ENCODE measurements at regions not wholly inside any gene's neighbourhood (a gene's known extent, or its start where the extent isn't known, plus 50 kb on each side); places are given as distances from the start of the nearest gene placed in this dataset.
A peak's percentile ranks its signal among the peaks of the same experiment; 100 is the strongest.

DNA sequence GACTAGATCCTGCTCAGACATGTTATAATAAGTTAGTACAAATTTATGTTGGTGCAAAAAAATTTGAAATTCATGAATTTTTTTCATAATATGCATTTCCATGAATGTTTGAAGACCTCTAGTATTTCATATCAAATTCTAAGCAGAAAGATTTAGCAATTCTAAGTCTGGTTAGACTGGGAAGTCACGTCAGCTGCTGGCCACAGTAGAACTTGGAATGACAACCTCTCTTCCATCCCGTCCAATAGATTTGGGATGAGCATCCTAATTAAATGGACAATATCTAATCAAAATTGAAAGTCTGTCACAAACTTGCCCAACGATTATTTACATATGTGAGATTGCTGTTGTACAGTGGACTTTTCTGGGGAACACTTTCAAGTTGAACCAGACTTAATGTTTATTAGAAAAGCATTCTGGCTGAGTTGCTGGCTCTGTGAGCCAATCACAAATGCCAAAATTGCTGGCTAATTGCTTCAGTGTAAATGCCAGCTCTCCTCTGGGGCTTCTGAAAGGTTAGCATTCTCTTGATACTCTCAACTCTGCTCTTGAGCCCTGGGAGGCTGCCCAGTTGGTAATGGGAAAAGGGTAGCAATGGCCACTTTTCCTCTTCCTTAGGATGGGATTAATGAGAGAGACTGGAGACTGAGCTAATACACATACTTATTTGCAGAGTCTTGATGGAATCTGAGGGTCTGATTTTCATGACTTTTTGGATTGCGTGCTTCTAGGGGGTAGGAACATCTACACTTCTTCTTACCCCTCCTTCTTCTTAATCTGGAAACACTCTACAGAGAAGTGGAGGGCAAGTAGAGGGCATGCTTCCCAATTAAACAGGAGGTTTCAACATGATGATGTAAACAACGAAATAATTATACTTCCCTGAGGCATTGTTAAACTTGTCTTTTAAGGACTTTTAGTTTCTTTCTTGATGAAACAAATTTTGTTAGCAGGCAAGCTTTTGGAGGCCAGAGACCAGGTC, 253.5 kb downstream of the BAMBI start:
- TF ChIP-seq, protein P1, sequence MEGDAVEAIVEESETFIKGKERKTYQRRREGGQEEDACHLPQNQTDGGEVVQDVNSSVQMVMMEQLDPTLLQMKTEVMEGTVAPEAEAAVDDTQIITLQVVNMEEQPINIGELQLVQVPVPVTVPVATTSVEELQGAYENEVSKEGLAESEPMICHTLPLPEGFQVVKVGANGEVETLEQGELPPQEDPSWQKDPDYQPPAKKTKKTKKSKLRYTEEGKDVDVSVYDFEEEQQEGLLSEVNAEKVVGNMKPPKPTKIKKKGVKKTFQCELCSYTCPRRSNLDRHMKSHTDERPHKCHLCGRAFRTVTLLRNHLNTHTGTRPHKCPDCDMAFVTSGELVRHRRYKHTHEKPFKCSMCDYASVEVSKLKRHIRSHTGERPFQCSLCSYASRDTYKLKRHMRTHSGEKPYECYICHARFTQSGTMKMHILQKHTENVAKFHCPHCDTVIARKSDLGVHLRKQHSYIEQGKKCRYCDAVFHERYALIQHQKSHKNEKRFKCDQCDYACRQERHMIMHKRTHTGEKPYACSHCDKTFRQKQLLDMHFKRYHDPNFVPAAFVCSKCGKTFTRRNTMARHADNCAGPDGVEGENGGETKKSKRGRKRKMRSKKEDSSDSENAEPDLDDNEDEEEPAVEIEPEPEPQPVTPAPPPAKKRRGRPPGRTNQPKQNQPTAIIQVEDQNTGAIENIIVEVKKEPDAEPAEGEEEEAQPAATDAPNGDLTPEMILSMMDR (IDR thresholded peaks at IDR 0.05; ENCODE audit: low read depth, low read length, missing control alignments) = no peak
- DNase-seq (ENCODE audit: low read depth) = no peak
- H3K4me3 ChIP-seq (ENCODE audit: low read depth, low read length) = no peak overlapping the region

GRCh38 chr10:28935061-28935460, 257.7 kb downstream of the BAMBI start:
- no peak overlapping the region for H3K4me3 ChIP-seq (ENCODE audit: low read depth, low read length)
- TF ChIP-seq, protein P1 (IDR thresholded peaks at IDR 0.05; ENCODE audit: low read depth, low read length, missing control alignments) = no peak
- DNase-seq (ENCODE audit: low read depth) = no peak

- TF ChIP-seq, protein P1 (IDR thresholded peaks at IDR 0.05; ENCODE audit: low read depth, low read length, missing control alignments) = no peak
- no peak overlapping the region for H3K4me3 ChIP-seq (ENCODE audit: low read depth, low read length)
- no peak for DNase-seq (ENCODE audit: low read depth)
Observed at GRCh38 chr10:28937959-28938358, 260.6 kb downstream of the BAMBI start.

DNA sequence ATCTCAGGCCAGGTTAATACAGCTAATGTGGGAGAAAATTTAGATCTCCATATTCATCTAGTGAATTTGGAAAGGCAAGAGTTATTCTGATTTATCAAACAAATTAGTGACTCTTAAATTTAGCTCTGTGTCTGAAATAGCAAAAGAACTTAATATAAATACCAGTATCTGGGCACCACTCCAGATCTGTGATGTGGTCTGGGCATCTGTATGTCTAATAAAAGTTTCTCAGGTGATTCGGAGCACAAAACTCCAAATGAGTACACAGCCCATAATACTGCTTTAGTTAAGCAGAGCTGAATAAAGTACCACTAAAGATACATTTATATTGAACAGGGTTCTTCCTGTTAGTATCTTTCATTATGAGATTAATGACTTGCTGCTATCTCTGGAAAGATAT, 261.4 kb downstream of the BAMBI start:
- no peak for DNase-seq (ENCODE audit: low read depth)
- no peak overlapping the region for H3K4me3 ChIP-seq (ENCODE audit: low read depth, low read length)
- TF ChIP-seq, protein P1 (IDR thresholded peaks at IDR 0.05; ENCODE audit: low read depth, low read length, missing control alignments) = no peak

DNA sequence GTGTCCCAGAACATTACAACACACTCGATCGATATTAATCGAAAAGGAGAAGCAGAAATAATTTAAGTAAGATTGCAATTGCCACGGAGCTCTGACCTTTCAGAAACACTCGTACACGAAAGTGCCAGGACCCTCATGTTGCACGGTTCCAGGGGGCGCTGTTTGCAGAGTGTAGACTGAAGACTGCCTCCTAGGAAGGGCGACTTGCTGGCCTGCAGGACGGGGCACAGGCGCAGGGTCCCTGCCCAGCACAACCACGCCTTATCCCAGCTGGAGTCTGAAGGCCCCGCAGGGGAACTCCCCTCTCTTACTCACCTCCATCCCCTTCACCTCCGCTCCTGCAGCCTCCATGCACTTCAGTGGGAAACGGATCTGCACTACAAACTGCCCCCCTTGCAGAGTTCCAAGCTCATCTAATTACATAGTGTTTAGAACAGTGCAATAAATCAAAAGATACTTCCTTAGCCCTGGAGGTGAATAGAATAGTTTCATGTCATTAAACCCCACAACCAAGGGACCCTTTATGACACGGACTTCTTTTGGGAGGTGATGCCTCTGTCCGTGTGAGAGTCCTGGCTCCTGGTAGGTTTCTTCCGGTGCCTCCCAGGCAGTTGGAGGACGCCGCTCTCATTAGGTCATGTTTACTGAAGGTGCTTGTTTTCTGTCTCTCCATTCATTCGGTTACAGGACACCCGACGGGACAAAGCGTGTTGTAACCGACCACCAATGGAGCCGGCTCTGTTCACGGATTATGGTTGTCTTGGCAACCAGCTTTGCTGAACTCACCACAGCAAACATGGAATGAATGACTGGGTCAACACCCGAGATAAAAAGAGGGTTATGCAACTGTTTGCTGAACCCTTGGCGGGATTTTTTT, 262.2 kb downstream of the BAMBI start:
- DNase-seq (ENCODE audit: low read depth) = no peak
- no peak overlapping the region for H3K4me3 ChIP-seq (ENCODE audit: low read depth, low read length)
- TF ChIP-seq, protein P1 (IDR thresholded peaks at IDR 0.05; ENCODE audit: low read depth, low read length, missing control alignments) = peak; percentile 5

DNA sequence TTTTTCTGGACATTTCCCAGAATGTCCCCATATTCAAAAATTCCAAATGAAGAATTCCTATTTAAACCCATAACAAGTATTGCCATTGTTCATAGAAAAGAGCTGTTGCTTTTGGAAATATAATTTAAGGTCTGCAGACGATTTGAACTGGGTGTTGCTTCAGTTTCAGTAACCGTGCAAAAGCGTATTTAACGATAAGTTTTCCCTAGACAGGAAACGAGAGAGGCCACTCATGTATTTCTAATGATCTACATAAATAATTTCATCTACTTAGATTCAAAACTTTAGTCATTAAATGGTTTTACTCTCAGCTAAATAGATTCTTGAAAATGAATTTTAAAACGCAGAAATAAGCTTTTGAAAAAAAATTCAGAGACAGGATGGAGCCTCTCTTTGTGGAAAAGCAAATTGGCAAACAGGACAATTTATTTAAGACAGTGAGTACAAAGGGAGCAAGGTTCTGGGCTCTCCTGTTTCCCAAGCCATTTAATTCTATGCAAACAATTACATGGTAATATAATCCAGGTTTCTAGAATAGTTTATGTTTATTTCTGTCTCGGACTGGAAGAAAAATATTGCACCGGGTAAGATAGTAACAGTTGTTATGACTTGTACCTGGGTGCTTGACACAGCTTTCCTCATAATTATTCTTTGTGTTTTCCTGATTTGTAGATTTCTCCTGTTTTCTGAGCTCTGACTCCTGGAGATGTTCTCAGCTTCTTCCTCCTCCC, 263.0 kb downstream of the BAMBI start:
- TF ChIP-seq, protein P1 (IDR thresholded peaks at IDR 0.05; ENCODE audit: low read depth, low read length, missing control alignments) = no peak
- H3K4me3 ChIP-seq (ENCODE audit: low read depth, low read length) = no peak overlapping the region
- no peak for DNase-seq (ENCODE audit: low read depth)
